ENCODE measurements at regions not wholly inside any gene's neighbourhood (a gene's known extent, or its start where the extent isn't known, plus 50 kb on each side); places are given as distances from the start of the nearest gene placed in this dataset.
"Not testable (repeated sequence)": the region's sequence is repeated elsewhere in the genome, so short reads cannot be mapped to it uniquely, and the experiment has no call there.

DNA sequence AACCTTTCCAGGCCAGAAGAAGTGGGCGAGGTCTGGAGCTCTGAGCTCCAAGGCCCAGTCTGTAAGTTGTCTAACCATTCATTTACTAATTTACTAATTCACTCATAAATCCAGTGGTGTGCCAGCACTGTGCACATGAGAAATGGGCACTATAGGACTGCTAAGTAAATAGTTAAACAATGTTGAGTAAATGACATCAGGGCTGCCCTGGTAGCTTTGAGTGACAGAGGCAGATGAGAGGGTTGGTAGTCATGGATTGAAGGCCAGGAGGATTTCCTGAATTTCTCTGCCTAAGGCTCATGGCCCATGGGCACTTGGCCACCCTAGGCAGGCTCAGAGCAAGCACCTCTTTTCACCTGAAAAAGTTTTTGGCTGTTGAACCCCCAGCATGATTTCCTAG, 216.9 kb upstream of the RXFP2 start:
- Mint-ChIP-seq H3K27me3 (no peaks in the 10 kb centered on the region), H3K9me3 (ENCODE audit: low read depth) (no peaks in the 10 kb centered on the region), H3K36me3 (ENCODE audit: low read depth) (no peaks in the 10 kb centered on the region), H3K4me3 (no peak overlapping the region), H3K4me1 (no peaks in the 10 kb centered on the region), H3K27ac (no peak overlapping the region)
- intact Hi-C loops (cut with DNase I, micrococcal nuclease), result no loop called here
- ATAC-seq (no peak), DNase-seq (no peak)
- CTCF ChIA-PET, result no interaction called here
- POLR2A ChIA-PET, result no interaction called here

DNA sequence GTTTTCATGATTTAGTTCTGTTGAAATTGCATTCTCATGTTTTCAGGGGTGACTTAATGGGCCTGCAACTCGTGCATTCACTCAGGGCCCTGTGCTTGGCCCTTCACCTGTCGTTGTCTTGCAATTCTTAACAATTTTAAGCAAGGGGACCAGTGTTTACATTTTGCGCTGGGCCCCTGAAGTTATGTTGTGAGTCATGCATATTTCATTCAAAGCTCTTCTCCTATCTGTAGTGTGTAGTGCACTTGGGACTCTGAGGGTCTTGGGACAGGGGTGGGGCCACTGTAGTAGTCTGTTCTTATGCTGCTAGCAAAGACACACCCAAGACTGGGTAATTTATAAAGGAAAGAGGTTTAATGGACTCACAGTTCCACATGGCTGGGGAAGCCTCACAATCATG, 211.2 kb upstream of the RXFP2 start:
- no peaks in the 10 kb centered on the region for H3K36me3 Mint-ChIP-seq (ENCODE audit: low read depth)

DNA sequence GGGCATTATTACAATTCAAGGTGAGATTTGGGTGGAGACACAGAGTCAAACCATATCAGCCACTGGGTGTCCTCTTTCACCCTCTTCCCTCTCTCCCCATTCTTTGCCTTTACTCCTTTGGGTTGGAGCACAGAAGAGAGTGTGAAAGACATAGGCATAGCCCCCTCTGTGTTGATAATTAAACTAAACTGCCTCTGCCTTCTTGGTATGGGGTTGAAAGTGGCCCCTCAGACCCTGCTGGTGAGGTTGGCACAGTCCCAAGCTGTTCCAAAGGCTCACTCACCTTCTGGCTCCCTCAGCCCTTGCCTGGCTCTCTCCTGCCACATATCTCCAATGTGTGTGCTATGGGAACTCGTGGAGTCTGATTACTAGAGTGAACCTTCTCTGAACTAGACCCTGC, 210.6 kb upstream of the RXFP2 start:
- Mint-ChIP-seq H3K27me3 (peaks cover 2% of the 10 kb centered on the region), H3K36me3 (ENCODE audit: low read depth) (no peaks in the 10 kb centered on the region), H3K27ac (no peak overlapping the region), H3K9me3 (ENCODE audit: low read depth) (no peaks in the 10 kb centered on the region), H3K4me1 (no peaks in the 10 kb centered on the region), H3K4me3 (no peak overlapping the region)
- POLR2A ChIA-PET, result no interaction called here
- CTCF ChIA-PET, result no interaction called here
- intact Hi-C loops (cut with DNase I, micrococcal nuclease), result no loop called here
- DNase-seq (no peak), ATAC-seq (no peak)

More for the DNA sequence above, 211.2 kb upstream of the RXFP2 start:
- no peak for DNase-seq
- no peak overlapping the region for H3K27ac Mint-ChIP-seq
- ATAC-seq, result no peak
- ChIA-PET CTCF (no interaction called here), POLR2A (no interaction called here)
- H3K4me1 Mint-ChIP-seq, result no peaks in the 10 kb centered on the region
- no peak overlapping the region for H3K4me3 Mint-ChIP-seq
- H3K27me3 Mint-ChIP-seq, result peaks cover under 1% of the 10 kb centered on the region
- intact Hi-C loops (cut with DNase I, micrococcal nuclease), result no loop called here
- no peaks in the 10 kb centered on the region for H3K9me3 Mint-ChIP-seq (ENCODE audit: low read depth)

DNA sequence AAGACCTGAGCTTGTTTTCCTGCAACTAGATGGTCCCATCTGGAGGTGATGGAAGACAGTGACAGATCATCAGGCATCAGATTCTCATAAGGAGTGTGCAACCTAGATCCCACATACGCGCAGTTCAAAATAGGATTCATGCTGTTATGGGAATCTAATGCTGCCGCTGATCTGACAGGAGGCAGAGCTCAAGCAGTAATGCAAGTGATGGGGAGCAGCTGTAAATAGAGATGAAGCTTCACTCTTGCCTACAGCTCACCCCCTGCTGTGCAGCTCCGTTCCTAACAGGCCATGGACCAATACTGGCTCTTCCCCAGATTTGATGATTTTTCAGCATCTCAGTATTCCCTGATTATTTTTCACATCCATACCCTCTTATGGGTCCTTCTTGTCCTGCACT, 208.4 kb upstream of the RXFP2 start:
- Mint-ChIP-seq H3K36me3 (ENCODE audit: low read depth) (no peaks in the 10 kb centered on the region), H3K4me3 (no peak overlapping the region), H3K27me3 (peaks cover 2% of the 10 kb centered on the region), H3K4me1 (no peaks in the 10 kb centered on the region), H3K9me3 (ENCODE audit: low read depth) (no peaks in the 10 kb centered on the region), H3K27ac (no peak overlapping the region)
- CTCF ChIA-PET, result no interaction called here
- DNase-seq (no peak), ATAC-seq (no peak)
- POLR2A ChIA-PET, result no interaction called here
- intact Hi-C loops (cut with DNase I, micrococcal nuclease), result no loop called here

DNA sequence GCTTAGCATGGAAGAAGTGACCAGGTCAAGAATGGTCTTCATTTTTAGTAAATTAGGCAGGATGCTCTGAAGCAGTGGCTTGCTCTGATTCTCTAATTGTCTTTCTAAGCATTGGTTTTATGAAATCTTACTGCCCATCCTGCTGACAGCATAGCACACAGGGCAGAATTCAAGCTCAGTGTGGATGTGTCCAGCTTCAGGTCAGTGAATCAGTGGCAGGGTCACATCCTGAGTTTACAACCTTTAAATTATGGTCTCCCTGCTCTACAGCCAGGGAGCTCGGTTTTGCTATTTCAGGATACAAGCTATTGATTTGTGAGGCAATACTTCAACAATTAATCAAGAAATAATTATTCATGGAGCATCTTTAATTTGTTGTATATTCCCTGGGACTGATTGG, 202.3 kb upstream of the RXFP2 start:
- Mint-ChIP-seq H3K36me3 (ENCODE audit: low read depth) (no peaks in the 10 kb centered on the region), H3K9me3 (ENCODE audit: low read depth) (no peaks in the 10 kb centered on the region), H3K27ac (no peak overlapping the region), H3K4me1 (no peaks in the 10 kb centered on the region), H3K27me3 (peaks cover 14% of the 10 kb centered on the region), H3K4me3 (no peak overlapping the region)
- ATAC-seq (no peak), DNase-seq (no peak)
- POLR2A ChIA-PET, result no interaction called here
- intact Hi-C loops (cut with DNase I, micrococcal nuclease), result no loop called here
- CTCF ChIA-PET, result no interaction called here

DNA sequence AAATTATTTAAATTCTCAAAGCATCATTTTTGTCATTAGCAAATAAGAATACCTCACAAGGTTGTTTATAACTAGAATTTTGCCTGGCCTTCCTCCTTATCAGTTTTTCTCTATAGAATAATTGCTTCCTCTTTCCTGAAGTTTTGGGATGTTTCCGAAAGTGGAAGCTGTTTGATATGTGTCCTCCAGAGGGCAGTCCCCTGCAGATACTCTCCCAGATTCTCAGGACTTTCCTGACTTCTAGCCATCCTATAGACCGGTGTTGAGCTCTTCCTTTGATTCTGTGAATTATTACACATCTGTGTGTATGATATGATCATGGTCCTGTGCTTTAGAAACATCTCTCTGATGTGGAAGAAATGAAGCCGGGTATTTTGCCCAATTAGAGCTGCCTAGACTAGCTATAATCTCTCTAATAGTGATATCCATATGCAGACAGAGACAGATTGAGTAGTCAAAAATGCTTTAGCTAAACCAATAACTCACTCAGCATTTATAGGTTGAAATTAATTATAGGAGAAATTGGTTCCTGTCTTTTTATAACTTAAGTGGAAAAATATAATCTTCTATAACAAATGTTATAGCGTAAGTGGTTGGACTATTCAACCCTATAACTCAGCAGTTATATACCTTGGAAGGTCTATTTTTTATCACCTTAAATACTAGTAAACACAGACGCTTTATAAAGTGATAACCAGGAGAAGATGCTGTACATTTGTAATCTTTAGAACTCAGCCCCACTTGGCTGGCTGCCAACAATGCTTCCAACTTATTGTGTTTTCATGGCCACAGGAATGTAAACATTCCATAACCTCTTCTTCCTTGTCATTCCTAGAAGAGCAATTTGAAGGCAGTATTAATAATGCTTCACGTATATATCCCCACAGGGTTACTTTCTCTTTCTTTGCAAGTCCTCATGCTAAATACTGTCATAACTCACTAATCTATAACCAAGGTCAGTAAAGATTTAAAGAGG, 201.0 kb upstream of the RXFP2 start:
- H3K27me3 Mint-ChIP-seq, result peaks cover 12% of the 10 kb centered on the region
- no peak for DNase-seq
- ATAC-seq, result no peak
- CTCF ChIA-PET, result interaction anchor here (0.6 to 0.9 kb wide), 3 partner anchors 26 to 242 kb away, joined by 3 to 5 read pairs (median 4); no protein-coding TSS in a partner anchor
- no peaks in the 10 kb centered on the region for H3K9me3 Mint-ChIP-seq (ENCODE audit: low read depth)
- intact Hi-C loops (cut with DNase I, micrococcal nuclease), result no loop called here
- H3K4me1 Mint-ChIP-seq, result no peaks in the 10 kb centered on the region
- H3K4me3 Mint-ChIP-seq, result no peak overlapping the region
- no peak overlapping the region for H3K27ac Mint-ChIP-seq
- POLR2A ChIA-PET, result no interaction called here
- no peaks in the 10 kb centered on the region for H3K36me3 Mint-ChIP-seq (ENCODE audit: low read depth)

DNA sequence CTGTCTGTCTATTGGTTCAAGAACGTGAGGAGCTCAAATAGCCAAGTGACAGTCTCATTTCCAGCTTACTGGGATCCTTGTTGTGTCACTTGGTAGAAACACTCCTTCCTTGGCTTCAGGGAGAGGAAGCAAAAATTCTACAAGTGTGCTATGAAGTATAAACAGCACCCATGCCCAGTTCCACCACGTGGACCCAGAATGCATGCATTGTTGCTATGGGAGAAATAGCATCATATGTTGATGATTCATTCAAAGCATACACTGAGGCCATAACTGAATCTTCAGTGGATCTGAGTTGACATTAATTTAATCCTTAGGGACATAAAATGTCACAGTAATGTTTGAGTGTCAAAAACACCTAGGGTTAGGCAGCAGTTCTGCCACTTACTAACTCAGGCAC, 199.0 kb upstream of the RXFP2 start:
- Mint-ChIP-seq H3K4me1 (no peaks in the 10 kb centered on the region), H3K27ac (no peak overlapping the region), H3K9me3 (ENCODE audit: low read depth) (no peaks in the 10 kb centered on the region), H3K27me3 (peaks cover 12% of the 10 kb centered on the region), H3K4me3 (no peak overlapping the region), H3K36me3 (ENCODE audit: low read depth) (no peaks in the 10 kb centered on the region)
- ChIA-PET CTCF (interaction anchor here (0.8 to 1.0 kb wide), 2 partner anchors 339 to 567 kb away, joined by 4 read pairs; no protein-coding TSS in a partner anchor), POLR2A (no interaction called here)
- intact Hi-C loops (cut with DNase I, micrococcal nuclease), result no loop called here
- ATAC-seq (no peak), DNase-seq (no peak)

DNA sequence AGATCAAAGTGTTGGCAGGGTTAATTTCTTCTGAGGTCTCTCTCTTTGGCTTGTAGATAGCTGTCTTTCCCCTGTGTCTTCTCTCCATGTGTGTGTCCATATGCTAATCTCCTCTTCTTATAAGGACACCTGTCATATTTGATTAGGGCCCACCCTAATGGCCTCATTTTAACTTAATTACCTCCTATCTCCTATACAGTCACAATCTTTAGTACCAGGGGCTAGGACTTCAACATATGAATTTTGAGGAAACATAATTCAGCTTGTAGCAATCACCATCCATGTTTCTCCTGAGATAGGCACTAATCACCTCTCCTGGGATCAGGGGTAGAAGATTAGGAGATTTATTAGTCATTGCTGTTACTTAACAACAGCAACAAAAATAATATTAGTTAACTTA, 196.1 kb upstream of the RXFP2 start:
- Mint-ChIP-seq H3K4me3 (no peak overlapping the region), H3K9me3 (ENCODE audit: low read depth) (peaks cover 2% of the 10 kb centered on the region), H3K4me1 (no peaks in the 10 kb centered on the region), H3K27me3 (peaks cover 7% of the 10 kb centered on the region), H3K36me3 (ENCODE audit: low read depth) (no peaks in the 10 kb centered on the region), H3K27ac (no peak overlapping the region)
- ChIA-PET CTCF (no interaction called here), POLR2A (no interaction called here)
- intact Hi-C loops (cut with DNase I, micrococcal nuclease), result no loop called here
- DNase-seq (no peak), ATAC-seq (no peak)

DNA sequence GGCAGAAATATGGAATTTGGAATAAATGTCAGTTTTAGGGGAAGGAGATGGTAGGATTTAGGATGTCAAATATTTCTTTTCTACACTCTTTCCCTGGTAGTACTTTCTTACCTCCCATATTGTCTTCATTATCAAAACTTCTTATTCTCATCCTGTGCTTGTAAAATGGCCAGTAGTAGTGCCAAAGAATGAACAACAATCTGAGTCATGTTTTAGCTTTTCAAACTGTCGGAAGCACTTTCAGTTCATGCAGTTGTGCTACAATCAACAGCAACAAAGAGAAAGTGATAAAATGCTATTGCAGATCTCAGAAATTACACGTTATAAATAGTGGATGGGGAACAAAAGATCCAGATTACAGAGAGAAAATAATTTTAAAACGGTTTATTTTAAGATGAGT, 193.7 kb upstream of the RXFP2 start:
- no peak overlapping the region for H3K27ac Mint-ChIP-seq
- CTCF ChIA-PET, result no interaction called here
- H3K4me3 Mint-ChIP-seq, result no peak overlapping the region

DNA sequence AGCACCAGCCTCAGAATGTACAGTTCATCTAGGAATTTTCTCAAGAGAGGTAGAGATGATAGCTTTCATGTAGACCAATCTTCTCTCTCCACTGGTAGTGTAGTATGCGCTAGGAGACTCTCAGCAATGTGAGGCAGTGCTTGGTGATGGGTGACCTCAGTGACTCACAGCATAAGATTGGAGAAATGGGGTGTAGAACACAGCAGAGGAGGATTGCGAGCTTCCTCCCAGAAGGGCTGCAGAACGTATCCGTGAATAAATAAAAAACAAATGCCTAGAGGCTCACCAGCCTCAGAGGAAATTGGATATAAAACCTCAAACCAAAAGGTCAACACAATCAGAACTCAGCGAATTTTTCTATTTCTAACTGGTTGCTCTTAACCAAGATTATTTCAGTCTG, 182.9 kb upstream of the RXFP2 start:
- Mint-ChIP-seq H3K36me3 (ENCODE audit: low read depth) (no peaks in the 10 kb centered on the region), H3K4me3 (no peak overlapping the region), H3K27me3 (peaks cover 9% of the 10 kb centered on the region), H3K4me1 (no peaks in the 10 kb centered on the region), H3K27ac (no peak overlapping the region), H3K9me3 (ENCODE audit: low read depth) (no peaks in the 10 kb centered on the region)
- DNase-seq (no peak), ATAC-seq (no peak)
- intact Hi-C loops (cut with DNase I, micrococcal nuclease), result no loop called here
- ChIA-PET POLR2A (no interaction called here), CTCF (no interaction called here)

More for the DNA sequence above, 193.7 kb upstream of the RXFP2 start:
- POLR2A ChIA-PET, result no interaction called here
- Mint-ChIP-seq H3K4me1 (no peaks in the 10 kb centered on the region), H3K27me3 (no peaks in the 10 kb centered on the region), H3K36me3 (ENCODE audit: low read depth) (no peaks in the 10 kb centered on the region), H3K9me3 (ENCODE audit: low read depth) (peaks cover 2% of the 10 kb centered on the region)
- no peak for DNase-seq
- intact Hi-C loops (cut with DNase I, micrococcal nuclease), result no loop called here
- ATAC-seq, result no peak

DNA sequence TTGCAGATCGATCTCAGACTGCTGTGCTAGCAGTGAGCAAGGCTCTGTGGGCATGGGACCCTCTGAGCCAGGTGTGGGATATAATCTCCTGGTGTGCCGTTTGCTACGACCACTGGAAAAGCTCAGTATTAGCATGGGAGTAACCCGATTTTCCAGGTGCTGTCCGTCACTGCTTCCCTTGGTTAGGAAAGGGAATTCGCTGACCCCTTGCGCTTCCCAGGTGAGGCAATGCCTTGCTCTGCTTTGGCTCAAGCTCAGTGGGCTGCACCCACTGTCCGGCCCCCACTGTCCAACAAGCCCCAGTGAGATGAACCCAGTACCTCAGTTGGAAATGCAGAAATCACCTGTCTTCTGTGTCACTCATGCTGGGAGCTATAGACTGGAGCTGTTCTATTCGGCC, 155.1 kb upstream of the RXFP2 start:
- POLR2A ChIA-PET; H3K27me3 Mint-ChIP-seq; H3K4me1 Mint-ChIP-seq; H3K27ac Mint-ChIP-seq; intact Hi-C loops (cut with DNase I, micrococcal nuclease); H3K4me3 Mint-ChIP-seq; DNase-seq; H3K9me3 Mint-ChIP-seq (ENCODE audit: low read depth); ATAC-seq; H3K36me3 Mint-ChIP-seq (ENCODE audit: low read depth): not testable (repeated sequence)
- CTCF ChIA-PET, result interaction anchor here (1.3 kb wide), 1 partner anchor 25 kb away, joined by 3 read pairs; no protein-coding TSS in a partner anchor

DNA sequence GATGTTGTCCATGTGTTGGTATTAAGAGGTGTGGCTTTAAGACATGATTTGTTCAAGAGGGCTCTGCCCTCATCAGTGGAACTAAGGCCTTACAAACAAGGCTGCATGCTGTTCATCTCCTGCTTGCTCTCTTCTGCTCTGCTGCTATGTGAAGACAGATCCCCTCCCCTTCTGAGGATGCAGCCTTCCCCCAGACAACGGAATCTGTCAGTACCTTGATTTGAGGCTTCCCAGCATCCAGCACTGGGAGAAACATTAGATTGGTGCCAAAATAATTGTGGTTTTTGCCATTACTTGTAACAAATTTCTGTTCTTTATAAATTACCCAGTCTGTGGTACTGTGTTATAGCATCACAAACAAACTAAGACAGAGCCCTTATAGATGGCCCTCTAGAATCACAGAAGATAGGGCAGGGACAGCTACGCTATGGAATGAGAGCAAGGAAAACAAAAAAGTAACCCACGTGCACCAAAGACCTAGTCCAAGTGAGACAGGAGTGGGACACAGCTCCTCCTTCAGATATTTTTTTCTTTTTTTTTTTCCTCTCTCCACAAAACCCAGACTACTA, 151.5 kb upstream of the RXFP2 start:
- no peaks in the 10 kb centered on the region for H3K4me1 Mint-ChIP-seq
- POLR2A ChIA-PET, result no interaction called here
- no peaks in the 10 kb centered on the region for H3K36me3 Mint-ChIP-seq (ENCODE audit: low read depth)
- H3K9me3 Mint-ChIP-seq (ENCODE audit: low read depth), result peaks cover 6% of the 10 kb centered on the region
- intact Hi-C loops (cut with DNase I, micrococcal nuclease), result no loop called here
- no peak overlapping the region for H3K4me3 Mint-ChIP-seq
- no peak for ATAC-seq
- peaks cover 10% of the 10 kb centered on the region for H3K27me3 Mint-ChIP-seq
- CTCF ChIA-PET, result interaction anchor here (1.0 kb wide), 1 partner anchor 17 kb away, joined by 3 read pairs; no protein-coding TSS in a partner anchor
- H3K27ac Mint-ChIP-seq, result no peak overlapping the region
- no peak for DNase-seq

Data from activated CD4-positive, alpha-beta T cell treated with anti-CD3 and anti-CD28 coated beads for 36 hours (primary cell).